LHCN-M2 (cell line): ENCODE measurements at regions not wholly inside any gene's neighbourhood (a gene's known extent, or its start where the extent isn't known, plus 50 kb on each side); places are given as distances from the start of the nearest gene placed in this dataset.
"Not testable (repeated sequence)": the region's sequence is repeated elsewhere in the genome, so short reads cannot be mapped to it uniquely, and the experiment has no call there.

Source experiments
- DNase-seq: peaks from one replicate; pipeline ENCODE4 v3.0.0-alpha.2; 2012; ENCODE audit warnings: low read depth

DNA sequence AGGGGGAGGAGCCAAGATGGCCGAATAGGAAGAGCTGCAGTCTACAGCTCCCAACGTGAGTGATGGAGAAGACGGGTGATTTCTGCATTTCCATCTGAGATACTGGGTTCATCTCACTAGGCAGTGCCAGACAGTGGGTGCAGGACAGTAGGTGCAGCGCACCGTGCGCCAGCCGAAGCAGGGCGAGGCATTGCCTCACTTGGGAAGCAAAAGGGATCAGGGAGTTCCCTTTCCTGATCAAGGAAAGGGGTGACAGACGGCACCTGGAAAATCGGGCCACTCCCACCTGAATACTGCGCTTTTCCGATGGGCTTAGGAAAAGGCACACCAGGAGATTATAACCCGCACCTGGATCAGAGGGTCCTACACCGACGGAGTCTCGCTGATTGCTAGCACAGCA lies 121.1 kb upstream of the SESTD1 start:
- DNase-seq = not testable (repeated sequence)

DNA sequence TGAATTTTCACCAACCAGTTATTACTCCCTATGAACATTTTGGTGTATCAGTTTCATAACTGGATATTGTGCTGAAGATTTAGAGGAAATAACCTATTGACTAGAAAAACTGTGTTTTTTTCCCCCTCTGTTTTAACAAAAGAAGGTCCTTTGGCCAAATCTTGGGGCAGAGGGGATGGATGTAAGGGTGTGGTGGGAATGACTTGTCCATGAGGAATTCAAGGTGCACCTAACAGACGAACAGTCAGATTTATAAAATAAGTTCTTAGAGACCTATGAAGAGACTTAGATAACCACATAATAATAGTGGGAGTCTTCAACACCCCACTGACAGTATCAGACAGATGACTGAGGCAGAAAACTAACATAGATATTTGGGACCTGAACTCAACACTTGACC lies 119.3 kb upstream of the SESTD1 start:
- DNase-seq = no peak

DNA sequence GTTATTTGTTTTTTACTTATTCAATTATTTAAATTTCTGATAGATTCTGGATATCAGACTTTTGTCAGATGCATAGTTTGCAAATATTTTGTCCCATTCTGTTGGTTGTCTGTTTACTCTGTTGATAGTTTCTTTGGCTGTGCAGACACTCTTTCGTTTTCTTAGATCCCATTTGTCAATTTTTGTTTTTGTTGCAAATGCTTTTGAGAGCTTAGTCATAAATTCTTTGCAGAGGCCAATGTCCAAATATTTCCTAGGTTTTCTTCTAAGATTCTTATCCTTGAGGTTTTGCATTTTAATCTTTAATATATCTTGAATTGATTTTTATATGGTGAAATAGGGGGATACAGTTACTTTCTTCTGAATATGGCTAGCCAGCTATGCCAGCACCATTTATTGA lies 112.7 kb upstream of the SESTD1 start:
- DNase-seq = peak; percentile 19

DNA sequence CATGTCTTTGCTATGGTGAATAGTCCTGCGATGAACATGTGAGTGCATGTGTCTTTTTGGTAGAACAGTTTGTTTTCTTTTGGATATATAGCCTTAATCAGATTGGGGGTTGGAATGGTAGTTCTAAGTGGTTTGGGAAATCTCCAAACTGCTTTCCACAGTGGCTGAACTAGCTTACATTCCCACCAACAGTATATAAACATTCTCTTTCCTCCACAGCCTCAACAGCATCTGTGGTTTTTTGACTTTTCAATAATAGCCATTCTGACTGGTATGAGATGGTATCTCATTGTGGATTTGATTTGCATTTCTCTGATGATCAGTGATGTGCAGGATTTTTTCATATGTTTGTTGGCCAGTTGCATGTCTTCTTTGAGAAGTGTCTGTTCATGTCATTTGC lies 112.2 kb upstream of the SESTD1 start:
- DNase-seq = peak; percentile 6

DNA sequence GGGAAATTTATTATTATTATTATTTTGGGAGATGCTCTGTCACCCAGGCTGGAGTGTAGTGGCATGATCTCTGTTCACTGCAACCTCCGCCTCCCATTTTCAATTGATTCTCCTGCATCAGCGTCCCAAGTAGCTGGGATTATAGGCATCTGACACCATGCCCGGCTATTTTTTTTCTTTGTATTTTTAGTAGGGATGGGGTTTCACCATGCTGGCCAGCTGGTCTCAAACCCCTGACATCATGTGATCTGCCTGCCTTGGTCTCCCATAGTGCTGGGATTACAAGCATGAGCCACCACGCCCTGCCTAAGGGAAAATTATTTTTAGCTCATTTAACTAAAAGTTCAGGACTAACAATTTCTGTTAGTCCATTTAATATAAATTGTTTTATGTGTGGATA lies 109.2 kb upstream of the SESTD1 start:
- DNase-seq = no peak

DNA sequence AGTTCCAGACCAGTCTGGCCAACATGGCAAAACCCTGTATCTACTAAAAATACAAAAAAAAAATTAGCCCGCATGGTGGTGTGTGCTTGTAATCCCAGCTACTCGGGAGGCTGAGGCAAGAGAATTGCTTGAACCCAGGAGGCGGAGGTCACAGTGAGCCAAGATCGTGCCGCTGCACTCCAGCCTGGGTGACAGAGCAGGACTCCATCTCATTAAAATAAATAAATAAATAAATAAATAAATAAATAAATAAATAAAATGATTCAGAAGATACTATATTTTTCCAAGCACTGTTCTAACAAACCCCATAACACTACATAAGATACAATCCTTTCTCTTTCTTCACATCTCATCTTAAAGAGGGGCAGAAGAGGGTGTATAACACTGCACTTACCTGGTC lies 100.9 kb upstream of the SESTD1 start:
- not testable (repeated sequence) for DNase-seq

DNA sequence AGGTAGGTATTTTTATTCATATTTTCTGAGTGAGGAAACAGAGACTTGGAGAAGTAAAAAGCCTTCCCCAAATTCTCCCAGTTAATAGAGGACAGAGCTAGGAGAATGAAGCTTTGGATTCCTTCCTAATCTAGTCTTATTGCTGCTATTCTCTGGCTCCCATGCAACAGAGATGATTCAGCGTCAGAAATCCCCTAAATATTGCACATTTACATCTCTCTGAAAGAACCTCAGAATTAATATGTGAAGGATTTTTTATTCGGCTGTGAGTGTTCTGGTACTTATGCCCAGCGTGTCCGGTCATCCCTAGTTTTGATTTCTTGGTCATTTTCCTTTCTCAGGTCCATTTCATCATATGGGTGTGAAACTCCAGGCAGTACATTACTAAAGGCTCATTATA lies 91.2 kb upstream of the SESTD1 start:
- no peak for DNase-seq

DNA sequence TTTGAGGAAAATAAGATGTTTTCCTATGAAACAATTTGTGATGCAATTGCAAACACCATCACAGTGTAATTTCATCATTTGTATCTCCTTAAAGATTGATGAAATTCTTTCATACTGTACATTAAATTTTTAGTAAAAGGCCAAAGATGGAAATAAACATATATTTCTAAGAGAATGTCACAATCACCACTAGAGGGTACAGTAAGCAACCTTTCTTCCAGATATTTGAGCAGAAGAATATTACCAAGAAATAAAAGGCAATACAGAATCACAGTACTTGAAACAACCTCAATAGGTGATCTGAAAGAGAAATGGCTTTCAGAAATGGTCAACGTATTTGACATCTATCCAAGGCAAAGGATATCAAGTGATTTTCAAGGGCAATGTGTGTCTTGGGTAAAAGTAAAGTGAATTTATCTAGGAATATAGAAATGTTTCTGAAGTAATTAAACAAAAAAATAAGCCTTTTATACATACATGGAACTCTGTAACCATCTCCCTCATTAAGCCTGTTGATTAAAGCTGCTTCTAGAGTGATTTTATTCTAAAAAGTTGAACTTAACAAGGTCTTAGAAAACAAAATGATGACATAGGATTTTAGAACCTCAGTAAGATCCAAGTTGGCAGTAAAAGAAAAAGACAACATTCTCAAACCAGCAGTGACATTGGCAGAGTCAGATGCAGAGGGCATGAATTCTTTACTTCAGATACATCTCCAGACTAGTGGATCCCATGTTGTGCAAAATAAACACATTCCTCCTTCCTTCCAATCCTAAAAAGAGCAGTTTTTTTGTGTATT lies 90.3 kb upstream of the SESTD1 start:
- DNase-seq = peak; percentile 16

DNA sequence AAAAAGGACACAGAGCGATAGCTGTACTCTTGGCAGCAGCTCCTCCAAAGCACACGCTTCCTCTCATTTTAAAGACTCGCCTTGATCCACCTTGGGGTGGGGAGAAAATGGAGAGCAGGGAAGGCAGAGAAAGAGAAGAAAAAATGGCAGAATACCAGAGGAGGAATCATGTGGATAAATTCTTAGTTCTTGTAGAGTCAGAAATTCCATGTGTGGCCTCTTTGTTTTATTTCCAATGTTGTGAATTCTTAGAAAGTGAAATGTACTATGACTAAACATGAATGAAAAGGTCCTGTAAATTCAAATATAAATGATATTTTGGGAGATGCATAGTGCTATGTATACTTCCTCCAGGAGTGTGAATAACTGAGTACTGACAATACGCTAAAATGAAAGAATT lies 89.7 kb upstream of the SESTD1 start:
- no peak for DNase-seq

DNA sequence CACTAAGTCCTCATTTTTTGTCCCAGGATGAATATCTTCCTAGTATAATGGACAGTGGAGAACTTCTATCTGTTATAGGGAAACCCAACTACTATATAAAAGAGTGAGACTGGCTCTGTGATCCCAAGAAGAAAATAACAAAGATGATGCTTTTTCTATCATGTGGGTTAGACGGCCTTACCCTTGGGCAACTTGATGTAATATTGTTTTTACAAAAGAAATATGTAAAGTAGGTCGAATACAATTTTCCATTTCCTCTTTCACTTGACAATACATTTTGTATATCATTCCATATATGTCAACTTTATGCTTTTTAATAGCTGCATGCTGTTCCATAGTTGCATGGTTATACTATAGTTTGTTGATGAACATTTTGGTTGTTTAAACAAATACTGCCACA lies 87.5 kb upstream of the SESTD1 start:
- DNase-seq = no peak

DNA sequence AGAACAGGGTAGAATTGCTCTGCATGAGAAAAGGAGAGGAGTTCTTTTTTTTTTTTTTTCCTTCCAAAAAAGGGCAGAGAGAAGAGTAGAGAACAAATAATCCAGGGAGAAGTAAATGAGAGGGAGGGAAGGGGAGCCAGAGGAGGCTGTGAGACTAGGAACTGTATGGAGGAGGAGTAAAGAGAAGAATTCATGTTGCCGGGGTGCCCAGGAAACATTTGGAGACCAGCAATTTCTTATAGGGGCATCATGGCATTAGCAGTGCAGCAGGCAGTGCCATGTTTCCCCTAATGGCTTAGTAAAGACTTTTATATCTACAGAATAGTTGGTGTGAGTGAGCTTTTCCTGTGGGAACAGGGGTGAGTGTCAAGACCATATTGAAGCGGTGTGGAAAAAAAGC lies 86.4 kb upstream of the SESTD1 start:
- no peak for DNase-seq

DNA sequence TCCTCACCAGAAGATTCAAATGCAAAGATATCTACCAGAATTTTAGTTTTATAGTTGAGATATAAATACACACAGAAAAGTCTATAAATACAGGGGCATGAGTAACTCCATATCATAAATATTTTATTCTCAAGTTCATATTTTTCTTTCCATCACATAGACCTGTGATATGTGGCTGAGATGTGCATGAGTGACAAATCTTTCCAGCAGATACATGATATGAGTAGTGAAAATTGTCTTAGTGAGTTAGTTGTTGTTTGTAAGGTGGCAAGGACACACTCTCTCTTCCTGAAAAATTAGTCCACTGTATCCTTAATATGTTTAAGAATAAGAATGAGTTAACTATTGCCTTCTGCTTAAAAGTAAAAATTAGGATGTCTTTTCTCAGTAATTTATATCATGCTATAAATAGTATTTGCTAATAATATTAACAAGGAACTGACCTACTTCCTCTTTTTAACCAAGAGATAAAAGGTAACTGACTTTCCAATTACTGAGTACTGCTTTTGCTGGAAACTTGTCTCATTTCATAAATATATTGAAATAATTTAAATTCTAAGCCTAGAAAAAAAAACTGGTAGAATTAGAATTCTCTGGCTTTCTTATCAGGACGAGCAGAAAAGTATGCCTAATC lies 85.2 kb upstream of the SESTD1 start:
- DNase-seq = no peak

DNA sequence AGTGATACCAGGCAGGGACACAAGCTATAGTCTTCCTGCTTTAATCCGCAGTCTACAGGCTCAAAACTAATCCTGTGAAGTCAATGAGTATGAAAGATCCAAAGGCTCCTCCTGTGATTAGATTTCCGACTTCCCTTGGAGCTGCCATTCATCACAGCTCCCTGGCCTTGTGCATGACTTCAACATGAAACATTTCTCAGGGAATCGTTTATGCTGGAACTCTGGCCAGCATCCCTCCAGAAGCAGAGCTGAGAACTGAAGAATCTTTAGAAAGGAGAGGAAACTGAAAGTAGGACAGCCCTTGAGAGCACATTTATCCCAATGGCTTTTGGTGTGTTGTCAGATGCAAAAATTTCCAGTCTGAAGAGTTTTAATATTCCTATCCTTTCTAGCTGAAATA lies 84.3 kb upstream of the SESTD1 start:
- DNase-seq = no peak

DNA sequence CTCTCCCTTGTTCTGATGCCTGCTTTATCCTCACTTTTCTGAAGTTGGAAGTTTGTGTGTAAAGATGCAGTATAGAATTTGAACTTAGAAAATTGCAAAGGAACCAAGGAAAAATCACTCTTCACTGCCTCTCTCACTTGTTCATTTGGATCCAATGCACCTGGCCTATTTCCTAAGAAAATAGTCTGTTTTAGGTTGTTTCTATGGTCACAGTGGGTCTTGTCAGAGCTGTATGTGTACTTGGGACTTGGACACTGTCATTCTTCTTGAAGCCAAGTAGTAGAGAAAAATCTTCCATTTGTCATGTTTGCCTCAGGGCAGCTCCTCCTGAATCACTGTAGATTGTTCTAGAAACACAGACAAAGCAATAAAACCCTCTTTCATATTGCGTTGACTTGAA lies 80.3 kb upstream of the SESTD1 start:
- DNase-seq = no peak

DNA sequence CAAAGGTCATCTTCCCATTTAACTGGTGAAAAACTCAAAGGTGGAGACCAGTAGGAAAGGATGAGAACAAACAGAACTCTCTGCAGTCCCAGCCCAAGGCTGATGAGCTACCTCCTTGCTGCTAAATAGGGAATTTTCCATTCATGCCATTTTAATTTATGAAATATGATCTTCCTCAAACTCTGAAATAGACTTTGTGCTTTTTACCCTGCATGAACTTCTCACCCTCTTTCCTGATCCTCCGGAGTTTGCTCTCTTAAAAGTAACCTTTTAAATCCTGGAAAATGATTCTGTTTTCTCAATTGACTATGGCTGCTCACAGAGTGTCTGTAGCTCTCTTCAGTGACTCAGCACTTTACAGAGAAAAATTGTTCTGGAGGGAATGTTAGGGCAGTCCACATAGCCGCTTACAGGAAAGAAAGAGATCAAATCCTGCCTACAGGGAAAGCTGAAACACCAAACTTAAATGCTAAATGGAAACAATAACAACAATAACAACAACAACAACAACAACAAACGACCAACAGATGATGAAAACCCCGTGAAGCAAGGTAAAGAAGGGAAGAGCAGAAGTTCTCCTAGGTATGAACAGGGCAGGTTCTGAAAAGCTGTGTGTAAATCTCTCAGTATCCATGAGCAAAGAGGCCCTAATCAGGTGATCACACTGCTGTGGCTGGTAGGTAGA lies 79.8 kb upstream of the SESTD1 start:
- peak; percentile 42 for DNase-seq

DNA sequence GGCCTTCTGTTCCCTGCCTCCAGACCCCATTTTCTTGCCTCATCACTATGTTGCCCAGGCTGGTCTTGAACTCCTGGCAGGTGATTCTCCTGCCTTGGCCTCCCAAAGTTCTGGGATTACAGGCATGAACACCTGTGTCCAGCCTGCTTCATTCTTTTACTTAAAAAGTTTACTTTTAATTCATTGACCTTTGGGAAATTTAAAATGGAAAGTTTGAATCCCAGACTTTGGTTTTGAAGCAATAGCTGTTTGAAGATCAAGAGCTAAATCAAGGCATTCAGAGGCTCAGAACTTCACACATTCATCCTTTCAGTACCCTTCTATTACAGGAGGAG lies 79.3 kb upstream of the SESTD1 start:
- no peak for DNase-seq

DNA sequence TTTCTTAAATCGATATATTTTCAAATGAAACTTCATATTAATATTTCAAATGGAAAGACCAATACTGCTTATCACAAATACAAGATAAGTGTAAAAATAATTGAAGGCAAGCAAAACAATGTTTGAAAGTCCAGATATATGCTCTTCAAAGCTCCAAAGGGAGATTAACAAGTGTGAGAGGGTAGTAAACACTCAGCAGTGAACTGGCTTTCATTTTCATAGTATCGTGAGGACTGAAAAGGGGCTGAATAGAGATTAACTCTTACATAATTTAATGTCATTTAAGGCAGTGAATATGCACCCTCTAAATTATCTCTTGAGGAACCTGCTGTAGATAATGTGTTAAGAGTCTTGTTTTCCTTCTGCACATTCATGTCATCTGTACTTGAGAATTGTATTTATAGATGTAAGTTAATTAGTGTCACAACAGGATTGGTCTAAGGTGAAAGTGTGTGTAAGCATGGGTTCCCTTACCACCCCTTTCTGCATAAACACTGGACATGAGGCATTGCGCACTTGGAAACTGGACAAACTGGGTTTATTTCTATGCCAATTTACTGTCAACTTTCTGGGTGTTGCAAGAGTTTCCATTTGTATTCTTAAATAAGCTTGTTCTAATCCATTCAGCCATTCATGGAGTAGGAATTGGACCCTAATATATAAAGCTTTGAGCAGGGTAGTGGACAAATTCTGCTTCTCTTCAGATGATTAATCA lies 76.7 kb upstream of the SESTD1 start:
- DNase-seq = no peak

DNA sequence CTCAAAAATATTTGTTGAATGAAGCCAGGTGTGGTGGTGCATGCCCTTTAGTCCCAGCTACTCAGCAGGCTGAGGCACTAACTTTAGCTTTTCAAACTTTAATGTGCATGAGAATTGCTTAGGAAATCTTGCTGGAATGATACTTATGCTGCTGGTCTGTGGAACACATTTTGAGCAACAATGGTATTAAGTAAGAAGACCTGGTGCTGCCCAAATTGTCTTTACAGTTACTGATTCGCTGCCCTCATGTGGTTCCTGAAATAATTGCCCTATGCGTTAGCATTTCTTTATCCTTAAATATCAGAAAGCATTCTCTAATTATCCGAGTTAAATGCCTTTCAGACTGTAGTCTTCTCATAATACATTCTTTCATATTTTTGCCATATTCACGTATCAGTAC lies 76.0 kb upstream of the SESTD1 start:
- peak; percentile 59 for DNase-seq

DNA sequence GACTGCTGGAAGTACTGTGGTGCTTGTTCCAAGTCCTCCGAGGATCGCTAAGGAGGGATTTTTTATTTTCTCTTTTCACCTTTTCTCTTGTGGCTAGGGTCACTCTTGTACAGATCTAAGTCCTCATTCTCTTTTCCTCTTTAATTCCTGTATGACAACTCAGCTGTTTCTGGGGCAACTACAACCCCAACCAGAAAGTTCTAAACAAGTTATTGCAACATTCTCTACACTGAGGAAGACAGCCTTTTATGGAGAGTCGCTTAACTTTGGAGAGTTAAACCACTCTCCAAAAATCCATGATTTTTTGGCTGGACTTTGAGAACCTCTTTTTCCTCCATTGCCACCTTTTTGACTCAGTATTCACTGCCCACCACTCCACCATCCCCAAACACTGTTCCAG lies 74.0 kb upstream of the SESTD1 start:
- DNase-seq = peak; percentile 56

DNA sequence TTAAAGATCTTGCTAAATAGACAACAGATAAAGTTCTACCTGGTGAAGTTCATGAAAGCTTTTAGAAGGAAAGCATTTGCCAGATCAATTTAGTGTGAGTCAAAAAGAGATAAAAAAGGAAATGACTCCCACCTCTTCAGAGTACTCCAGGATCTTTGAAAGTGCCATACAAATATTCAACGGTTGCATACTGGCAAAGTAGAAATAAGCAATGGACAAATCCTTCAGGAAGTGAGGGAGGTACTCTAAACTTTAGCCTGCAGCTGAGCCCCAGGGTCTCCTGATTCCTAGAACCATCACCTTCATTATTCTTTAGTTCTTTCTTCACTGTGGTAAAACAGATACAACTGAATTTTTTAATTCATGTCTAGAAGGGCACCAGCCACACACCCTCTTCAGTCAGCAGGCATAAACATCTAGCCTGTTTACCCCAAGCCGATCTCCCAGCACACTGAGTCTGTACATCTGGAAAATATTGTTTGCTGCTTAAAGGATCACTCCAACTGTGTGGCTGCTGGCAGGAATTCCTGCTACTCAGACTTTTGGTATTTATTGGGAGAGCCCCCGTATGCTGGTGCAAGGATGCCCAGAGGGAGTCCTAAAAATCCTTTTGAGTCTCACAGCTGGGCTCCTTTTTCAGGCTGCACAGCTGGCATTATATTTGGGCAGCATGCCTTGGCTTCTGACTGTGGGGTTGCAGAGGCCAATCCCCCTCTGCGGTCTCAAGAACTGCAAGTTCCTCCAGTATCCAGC lies 72.3 kb upstream of the SESTD1 start:
- peak; percentile 80 for DNase-seq

DNA sequence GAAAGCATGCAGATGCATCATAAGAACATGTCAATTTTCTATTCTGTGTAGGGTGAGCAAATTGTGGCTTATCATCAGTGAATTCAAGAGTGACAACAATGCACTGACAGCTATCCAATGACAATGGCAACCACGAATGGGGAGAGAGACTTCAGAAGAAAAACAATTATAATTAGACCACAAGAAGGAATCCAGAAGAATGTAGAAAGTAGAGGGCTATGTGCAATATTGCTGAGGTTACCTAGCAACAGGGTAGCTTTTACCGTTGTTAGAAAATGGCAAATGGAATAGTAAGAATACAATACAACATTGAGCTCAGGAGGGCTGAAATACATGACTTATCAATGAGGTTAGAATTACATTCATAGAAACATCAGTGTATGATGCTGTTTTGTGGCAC lies 71.1 kb upstream of the SESTD1 start:
- DNase-seq = peak; percentile 13

DNA sequence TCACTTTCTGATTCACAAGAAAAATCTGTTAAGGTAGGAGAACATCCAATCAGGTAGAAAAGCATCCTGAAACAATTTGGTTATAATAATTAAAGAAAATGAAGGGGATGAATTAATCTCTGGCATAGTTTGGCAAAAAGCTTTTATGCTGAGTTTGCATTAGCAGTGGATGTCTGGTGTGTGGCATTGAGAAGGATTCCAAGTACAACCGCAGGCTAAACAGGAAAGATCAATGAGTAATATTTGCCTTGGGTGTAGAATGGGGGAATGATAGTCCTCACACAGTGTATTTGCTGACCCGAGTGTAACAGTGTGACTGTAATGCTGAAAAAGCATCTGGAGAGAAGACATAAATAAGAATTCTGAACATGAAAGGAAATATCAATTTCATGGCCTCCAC lies 68.3 kb upstream of the SESTD1 start:
- peak; percentile 78 for DNase-seq
